ENCODE measurements at regions not wholly inside any gene's neighbourhood (a gene's known extent, or its start where the extent isn't known, plus 50 kb on each side); places are given as distances from the start of the nearest gene placed in this dataset.

GRCh38 chr4:116811730-116812129, 273.6 kb downstream of the TRAM1L1 start:
- no peak for TF ChIP-seq CTCF (IDR thresholded peaks at IDR 0.05)
- no peak for TF ChIP-seq POLR2A (IDR thresholded peaks at IDR 0.05)
